RPMI8226 (cell line): ENCODE measurements at regions not wholly inside any gene's neighbourhood (a gene's known extent, or its start where the extent isn't known, plus 50 kb on each side); places are given as distances from the start of the nearest gene placed in this dataset.

ENCODE experiments used
- DNase-seq: peaks from one replicate; pipeline ENCODE4 v3.0.0-alpha.2; 2015

GRCh38 chr1:38454236-38454635, 405.3 kb downstream of the RRAGC start:
- DNase-seq = no peak

DNA sequence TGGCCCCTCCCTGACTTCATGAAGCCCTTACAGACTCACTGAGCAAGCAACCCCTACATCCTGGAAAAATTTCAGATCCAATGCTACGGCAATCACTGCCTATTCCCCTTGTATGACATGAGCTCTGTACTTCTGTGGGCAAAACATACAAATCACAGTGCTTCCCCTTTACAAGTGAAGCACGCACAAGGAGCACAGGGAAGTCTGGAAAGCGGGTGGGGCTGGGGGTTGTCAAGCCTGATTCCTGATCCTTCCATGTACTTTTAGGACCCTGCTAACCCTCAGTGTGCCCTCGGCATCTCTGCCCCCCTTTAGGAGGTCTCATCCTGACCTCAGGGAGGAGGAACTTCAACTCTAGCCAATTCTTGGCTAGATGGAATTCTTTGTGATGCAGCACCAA, 405.7 kb upstream of the POU3F1 start:
- no peak for DNase-seq

GRCh38 chr1:38451541-38451993, 405.0 kb upstream of the POU3F1 start:
- no peak for DNase-seq

DNA sequence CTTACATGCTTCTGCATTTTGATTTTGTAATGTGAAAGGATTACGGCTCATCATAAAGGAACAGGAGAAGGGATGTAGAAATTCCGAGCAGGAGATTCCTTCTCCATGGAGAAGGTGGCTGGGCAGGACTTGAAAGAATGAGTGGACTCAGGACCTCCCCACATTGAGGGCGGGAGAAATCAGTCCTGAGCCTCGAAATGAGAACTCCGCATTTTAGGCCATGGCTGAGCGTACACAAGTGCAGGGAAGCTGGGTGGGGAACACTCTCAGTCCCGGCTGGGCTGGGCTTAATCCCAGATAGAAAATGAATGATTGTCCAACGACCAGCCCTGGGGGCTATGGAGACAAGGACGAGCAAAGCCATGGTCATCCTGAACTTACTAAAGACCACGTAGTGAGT, 402.3 kb upstream of the POU3F1 start:
- no peak for DNase-seq

- no peak for DNase-seq
These were observed 400.3 kb upstream of the POU3F1 start for GRCh38 chr1:38446936-38447335.

- no peak for DNase-seq
These were observed 398.3 kb upstream of the POU3F1 start for GRCh38 chr1:38444770-38445442.

DNA sequence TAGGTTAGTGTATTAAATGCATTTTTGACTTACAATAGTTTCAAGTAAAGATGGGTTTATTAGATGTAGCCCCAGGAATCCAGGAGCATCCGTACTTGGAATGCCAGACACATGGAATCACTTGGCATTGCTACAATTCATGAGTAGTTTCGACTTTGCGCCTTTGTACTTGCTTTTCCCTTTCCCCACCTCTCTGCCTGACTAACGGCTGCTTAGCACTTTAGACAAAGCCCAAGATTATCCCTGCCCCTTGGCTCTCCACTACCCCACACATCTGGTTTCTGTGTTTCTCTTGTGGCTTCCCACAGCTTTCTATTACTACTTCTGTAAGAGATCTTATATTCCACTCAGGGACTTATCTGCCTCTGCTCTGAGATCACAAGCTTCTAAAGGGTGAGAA, 397.7 kb upstream of the POU3F1 start:
- DNase-seq = no peak

GRCh38 chr1:38440402-38440801, 393.8 kb upstream of the POU3F1 start:
- no peak for DNase-seq

- DNase-seq = no peak
These were observed 390.2 kb upstream of the POU3F1 start for GRCh38 chr1:38436749-38437148.

DNA sequence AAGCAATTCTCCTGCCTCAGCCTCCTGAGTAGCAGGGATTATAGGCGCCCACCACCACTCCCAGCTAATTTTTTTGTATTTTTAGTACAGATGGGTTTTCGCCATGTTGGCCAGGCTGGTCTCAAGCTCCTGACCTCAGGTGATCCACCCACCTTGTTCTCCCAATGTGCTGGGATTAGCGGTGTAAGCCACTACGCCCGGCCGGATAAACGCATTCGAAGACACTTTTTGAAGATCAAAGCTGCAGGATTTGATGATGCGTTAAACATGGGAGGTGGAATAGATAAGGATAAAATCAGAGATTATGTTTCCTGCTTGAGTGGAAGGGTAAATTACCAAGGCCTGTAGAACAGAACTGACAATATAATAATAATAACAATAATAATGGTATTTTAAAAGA, 389.4 kb upstream of the POU3F1 start:
- DNase-seq = no peak

DNA sequence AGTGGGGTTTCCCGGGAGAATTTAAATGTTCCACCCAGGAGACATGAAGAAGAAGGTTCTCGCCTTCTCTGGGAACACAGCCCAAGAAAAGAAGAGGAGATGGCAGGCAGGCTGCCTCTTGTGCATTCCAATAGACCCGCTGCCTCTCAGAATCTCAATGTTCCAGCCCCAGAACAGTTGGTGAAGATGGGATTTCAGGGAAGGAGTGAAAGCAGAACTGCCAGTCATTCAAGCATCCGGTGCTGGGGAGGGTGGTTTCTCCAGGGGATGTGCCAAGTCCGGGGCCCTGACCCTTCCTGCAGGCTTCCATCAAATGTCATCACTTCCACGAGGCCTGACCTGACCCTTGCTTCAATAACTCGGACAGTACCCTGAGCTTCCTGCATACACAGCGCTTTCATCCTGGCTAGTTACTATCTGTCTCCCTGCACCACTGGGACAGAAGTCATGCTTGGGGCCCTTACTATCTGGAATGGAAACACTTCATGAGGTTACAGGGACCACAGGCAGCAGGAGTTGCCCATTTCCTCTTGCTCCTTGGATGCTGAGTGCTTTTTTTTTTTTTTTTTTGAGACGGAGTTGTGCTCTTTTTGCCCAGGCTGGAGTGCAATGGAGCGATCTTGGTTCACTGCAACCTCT, 386.6 kb upstream of the POU3F1 start:
- DNase-seq = no peak

DNA sequence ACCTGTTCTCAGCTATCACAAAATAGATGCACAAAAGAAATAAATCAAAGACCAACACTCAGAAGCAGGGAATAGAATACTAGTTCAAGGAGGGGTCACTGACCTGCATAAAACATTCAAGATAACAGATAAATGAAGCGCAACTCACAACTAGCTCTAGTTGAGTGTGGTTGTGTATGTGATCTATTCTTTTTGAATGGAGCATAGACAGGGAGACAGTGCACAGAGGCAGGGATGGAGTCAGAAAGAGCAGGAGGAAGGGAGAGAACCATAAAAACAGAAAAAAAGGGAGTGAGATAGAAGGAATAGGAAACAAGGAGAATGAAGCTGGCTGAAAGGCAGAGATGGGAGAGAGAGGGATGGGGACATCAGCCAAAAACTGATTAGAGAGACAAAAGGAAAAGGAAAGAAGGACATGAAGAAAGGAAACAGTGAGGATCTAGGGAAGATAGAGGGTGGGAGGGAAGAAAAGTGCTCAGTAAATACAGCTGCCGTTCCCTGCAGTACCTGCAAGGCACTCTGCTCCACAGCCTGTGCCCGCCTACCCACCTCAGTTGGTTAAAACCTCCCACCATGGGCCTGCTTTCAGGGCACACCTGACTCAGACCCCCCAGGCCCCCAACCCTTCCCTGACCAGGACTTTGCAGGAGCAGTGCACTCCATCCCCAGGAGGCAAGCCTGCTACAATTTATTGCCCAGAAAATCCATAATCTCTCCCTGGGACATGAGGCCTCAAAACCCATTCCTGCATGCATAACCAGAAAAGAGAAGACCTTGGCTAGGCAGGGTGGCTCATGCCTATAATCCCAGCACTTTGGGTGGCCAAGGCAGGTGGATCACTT, 385.2 kb upstream of the POU3F1 start:
- no peak for DNase-seq

- no peak for DNase-seq
These were observed 384.4 kb upstream of the POU3F1 start for GRCh38 chr1:38430949-38431348.

DNA sequence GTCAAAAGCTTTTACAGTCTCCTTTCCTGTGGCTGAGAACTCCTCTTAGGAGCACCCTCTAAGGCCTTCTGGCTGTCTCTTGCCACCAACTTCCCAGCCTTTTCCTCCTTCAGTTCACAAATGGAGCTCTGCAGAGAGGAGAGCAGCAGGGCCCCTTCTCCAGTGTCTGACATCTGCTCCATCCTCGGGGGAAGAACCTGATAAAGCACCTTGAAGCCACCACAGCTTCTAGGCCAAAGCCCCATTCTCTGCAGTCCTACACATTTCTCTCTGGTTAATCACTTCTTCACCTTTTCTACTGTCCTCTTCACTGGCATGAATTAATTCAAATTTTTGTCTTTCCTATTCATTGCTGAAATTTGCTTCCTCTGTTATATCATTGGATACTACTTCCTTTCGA, 378.1 kb upstream of the POU3F1 start:
- DNase-seq = no peak

- DNase-seq = no peak
These were observed 374.1 kb upstream of the POU3F1 start for GRCh38 chr1:38420666-38421065.

- no peak for DNase-seq
These were observed 371.8 kb upstream of the POU3F1 start for GRCh38 chr1:38418195-38419030.

- DNase-seq = no peak
These were observed 357.1 kb upstream of the POU3F1 start for GRCh38 chr1:38403667-38404066.

GRCh38 chr1:38402230-38402815, 355.7 kb upstream of the POU3F1 start:
- no peak for DNase-seq

DNA sequence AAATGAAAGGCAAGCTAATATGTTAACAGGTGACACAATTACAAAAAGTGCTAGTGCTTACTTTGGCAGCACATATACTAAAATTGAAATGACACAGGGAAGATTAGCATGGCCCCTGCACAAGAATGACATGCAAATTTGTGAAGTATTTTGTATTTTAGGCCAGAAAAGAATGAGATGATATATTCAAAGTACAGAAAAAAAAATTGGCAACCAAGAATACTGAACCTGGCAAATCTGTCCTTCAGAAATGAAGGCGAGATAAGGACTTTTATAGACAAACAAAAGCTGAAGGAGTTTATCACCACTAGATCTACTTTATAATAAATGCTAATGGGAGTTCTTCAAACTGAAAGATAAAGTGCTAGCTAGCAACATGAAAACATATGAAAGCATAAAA, 350.0 kb upstream of the POU3F1 start:
- DNase-seq = no peak

DNA sequence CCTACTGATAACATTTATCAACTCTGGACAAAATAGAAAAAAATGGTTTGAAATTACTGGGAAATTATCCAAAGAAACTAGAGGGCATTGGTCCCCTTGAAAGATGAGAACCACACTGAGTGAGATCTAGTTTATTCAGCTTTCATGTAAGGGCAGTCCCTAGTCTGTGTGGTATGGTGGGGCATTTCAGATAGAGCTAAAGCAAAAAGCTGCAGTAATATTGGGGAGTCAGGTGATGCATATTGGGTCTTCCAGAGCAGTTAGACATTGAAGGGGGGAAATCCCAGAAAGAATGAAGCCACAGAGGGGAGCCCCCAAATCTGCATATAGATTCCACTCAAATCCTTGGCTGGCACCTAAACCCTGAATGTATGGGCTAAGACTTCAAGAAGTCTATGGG, 347.7 kb upstream of the POU3F1 start:
- no peak for DNase-seq

GRCh38 chr1:38392861-38393260, 346.3 kb upstream of the POU3F1 start:
- no peak for DNase-seq

DNA sequence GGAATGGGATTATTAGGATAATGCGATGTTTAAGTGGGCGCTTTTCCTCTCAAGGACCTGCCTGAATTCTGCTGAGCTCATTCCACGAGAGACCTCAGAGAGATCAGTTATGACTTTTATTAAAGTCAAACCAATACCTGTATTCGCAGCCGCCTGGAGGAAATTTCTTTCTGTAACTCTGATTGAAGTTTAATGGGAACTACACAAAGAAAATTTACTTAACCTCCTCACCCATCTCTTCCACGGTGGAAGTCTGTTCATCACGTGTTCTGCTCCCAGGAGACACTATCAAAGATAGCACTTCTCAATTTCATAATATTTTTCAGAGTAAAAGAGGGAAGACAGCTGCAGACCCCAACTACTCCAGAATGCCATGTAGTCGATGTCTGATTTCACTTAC, 334.7 kb upstream of the POU3F1 start:
- no peak for DNase-seq

DNA sequence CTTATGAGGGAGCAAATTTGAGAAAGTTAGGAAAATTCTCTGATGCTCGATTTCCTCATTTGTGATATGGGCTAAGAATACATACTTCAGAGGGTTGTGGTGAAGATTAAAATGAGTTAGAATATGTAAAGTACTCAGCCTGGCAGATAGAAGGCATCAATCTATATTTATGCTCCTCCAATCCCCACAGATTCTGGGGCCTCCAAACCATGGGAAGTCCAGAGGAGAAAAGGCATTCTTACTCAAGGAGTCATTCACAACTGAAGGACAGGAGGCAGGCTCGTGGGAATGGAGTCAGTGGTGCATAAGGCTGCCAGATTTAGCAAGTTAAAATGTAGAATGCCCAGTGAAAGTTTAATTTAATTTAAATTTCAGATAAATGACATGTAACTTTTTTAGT, 330.0 kb upstream of the POU3F1 start:
- DNase-seq = no peak
